HCT116 (cell line): ENCODE measurements at regions not wholly inside any gene's neighbourhood (a gene's known extent, or its start where the extent isn't known, plus 50 kb on each side); places are given as distances from the start of the nearest gene placed in this dataset.

ENCODE experiments used
- ATF3 ChIP-seq: IDR thresholded peaks from 2 replicates; pipeline ENCODE4 v1.6.1; 2012
- EGR1 ChIP-seq: IDR thresholded peaks from 2 replicates; pipeline ENCODE4 v1.6.1; 2012; ENCODE audit warnings: low read depth
- EZH2 ChIP-seq: fragments of 200-600 bp; sonication (generic); IDR thresholded peaks from 2 replicates; pipeline ENCODE4 v1.6.1; 2017; ENCODE audit warnings: antibody characterized with exemption, mixed run types
- FOSL1 ChIP-seq: IDR thresholded peaks from 2 replicates; pipeline ENCODE4 v1.6.1; 2012; ENCODE audit warnings: low read depth
- MAX ChIP-seq: IDR thresholded peaks from 2 replicates; pipeline ENCODE4 v1.6.1; 2012
- POLR2A ChIP-seq: IDR thresholded peaks from 2 replicates; pipeline ENCODE4 v1.7.0; 2011; ENCODE audit warnings: borderline replicate concordance; ENCODE audit not compliant: insufficient read depth, insufficient read length; ENCODE audit errors: extremely low read depth
- REST ChIP-seq: IDR thresholded peaks from 2 replicates; pipeline ENCODE4 v1.6.1; 2012; ENCODE audit warnings: low read depth
- SIN3A ChIP-seq: IDR thresholded peaks from 2 replicates; pipeline ENCODE4 v1.6.1; 2012; ENCODE audit warnings: low read depth
- SP1 ChIP-seq: IDR thresholded peaks from 2 replicates; pipeline ENCODE4 v1.6.1; 2012; ENCODE audit warnings: low read depth
- YY1 ChIP-seq: IDR thresholded peaks from 2 replicates; pipeline ENCODE4 v1.6.1; 2011; ENCODE audit warnings: low read length, low read depth, moderate library complexity, mild to moderate bottlenecking; ENCODE audit not compliant: insufficient replicate concordance; ENCODE audit errors: extremely low read depth
- ZFX ChIP-seq: fragments of 450-650 bp; IDR thresholded peaks from 2 replicates; pipeline ENCODE4 v1.6.1; 2017
- TF ChIP-seq, protein P1 (sequence below), 3 experiments: fragments of 200-600 bp in 1 of 3; sonication (generic) in 1 of 3; IDR thresholded peaks in 2 of 3; conservative IDR thresholded peaks in 1 of 3; 2 replicates each; pipeline ENCODE4 v1.5.1; 2012 to 2017; ENCODE audit warnings: low read depth in 2 of 3, low read length in 2 of 3, antibody characterized with exemption in 1 of 3, borderline replicate concordance in 1 of 3, control low read depth in 1 of 3, mild to moderate bottlenecking in 1 of 3, mixed read lengths in 1 of 3, mixed run types in 1 of 3, moderate library complexity in 1 of 3; ENCODE audit not compliant: insufficient read depth in 1 of 3

- no peak for TF ChIP-seq REST
- TF ChIP-seq, protein P1, sequence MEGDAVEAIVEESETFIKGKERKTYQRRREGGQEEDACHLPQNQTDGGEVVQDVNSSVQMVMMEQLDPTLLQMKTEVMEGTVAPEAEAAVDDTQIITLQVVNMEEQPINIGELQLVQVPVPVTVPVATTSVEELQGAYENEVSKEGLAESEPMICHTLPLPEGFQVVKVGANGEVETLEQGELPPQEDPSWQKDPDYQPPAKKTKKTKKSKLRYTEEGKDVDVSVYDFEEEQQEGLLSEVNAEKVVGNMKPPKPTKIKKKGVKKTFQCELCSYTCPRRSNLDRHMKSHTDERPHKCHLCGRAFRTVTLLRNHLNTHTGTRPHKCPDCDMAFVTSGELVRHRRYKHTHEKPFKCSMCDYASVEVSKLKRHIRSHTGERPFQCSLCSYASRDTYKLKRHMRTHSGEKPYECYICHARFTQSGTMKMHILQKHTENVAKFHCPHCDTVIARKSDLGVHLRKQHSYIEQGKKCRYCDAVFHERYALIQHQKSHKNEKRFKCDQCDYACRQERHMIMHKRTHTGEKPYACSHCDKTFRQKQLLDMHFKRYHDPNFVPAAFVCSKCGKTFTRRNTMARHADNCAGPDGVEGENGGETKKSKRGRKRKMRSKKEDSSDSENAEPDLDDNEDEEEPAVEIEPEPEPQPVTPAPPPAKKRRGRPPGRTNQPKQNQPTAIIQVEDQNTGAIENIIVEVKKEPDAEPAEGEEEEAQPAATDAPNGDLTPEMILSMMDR (IDR thresholded peaks at IDR 0.05 in 2 of 3, conservative IDR thresholded peaks at IDR 0.05 in 1 of 3; ENCODE audit: borderline replicate concordance in 1 of 3, insufficient read depth in 1 of 3, low read depth in 2 of 3, low read length in 2 of 3) = no peak
- TF ChIP-seq FOSL1 = no peak
- TF ChIP-seq YY1 = no peak
- no peak for TF ChIP-seq POLR2A
- TF ChIP-seq SP1 = no peak
- TF ChIP-seq MAX = no peak
- TF ChIP-seq ZFX = no peak
- no peak for TF ChIP-seq EGR1
- TF ChIP-seq SIN3A = no peak
- no peak for TF ChIP-seq EZH2
- no peak for TF ChIP-seq ATF3
These were observed 190.2 kb downstream of the MYCN start for GRCh38 chr2:16130541-16130880.
